SK-N-SH treated with all-trans-retinoic acid at 6 μM for 48 hours (cell line): ENCODE measurements at regions not wholly inside any gene's neighbourhood (a gene's known extent, or its start where the extent isn't known, plus 50 kb on each side); places are given as distances from the start of the nearest gene placed in this dataset.

Experiments
- ATAC-seq: fragments of 200-7000 bp; cut with Tn5 transposase; 3 replicates; pipeline ENCODE4 v1.9.1; 2020; ENCODE audit warnings: mild to moderate bottlenecking, moderate library complexity
- ARNTL ChIP-seq: fragments of 450-650 bp; formaldehyde crosslinking; IDR thresholded peaks from 2 replicates; pipeline ENCODE4 v1.5.0; 2020; ENCODE audit warnings: low read depth, mild to moderate bottlenecking, moderate library complexity, borderline replicate concordance
- BACH2 ChIP-seq: fragments of 250-450 bp; sonication (Bioruptor Pico); IDR thresholded peaks from 2 replicates; pipeline ENCODE4 v1.9.0; 2021; ENCODE audit warnings: mild to moderate bottlenecking, borderline replicate concordance
- CSDC2 ChIP-seq: fragments of 250-450 bp; sonication (Bioruptor Pico); IDR thresholded peaks from 2 replicates; pipeline ENCODE4 v1.5.0; 2020; ENCODE audit warnings: mild to moderate bottlenecking, moderate library complexity
- ESRRG ChIP-seq: fragments of 250-450 bp; sonication (Bioruptor Pico); IDR thresholded peaks from 2 replicates; pipeline ENCODE4 v1.6.1; 2021; ENCODE audit warnings: mild to moderate bottlenecking
- GLIS3 ChIP-seq: fragments of 250-450 bp; sonication (Bioruptor Pico); IDR thresholded peaks from 2 replicates; pipeline ENCODE4 v1.5.0; 2020; ENCODE audit warnings: mild to moderate bottlenecking, moderate library complexity
- ISL1 ChIP-seq: fragments of 250-450 bp; sonication (Bioruptor Pico); IDR thresholded peaks from 2 replicates; pipeline ENCODE4 v2.1.2; 2022; ENCODE audit warnings: mild to moderate bottlenecking, moderate library complexity
- OSR1 ChIP-seq: fragments of 250-450 bp; sonication (Bioruptor Pico); IDR thresholded peaks from 2 replicates; pipeline ENCODE4 v1.8.0; 2022; ENCODE audit warnings: moderate library complexity, mild to moderate bottlenecking, inconsistent platforms
- PPARA ChIP-seq: fragments of 250-450 bp; sonication (Bioruptor Pico); IDR thresholded peaks from 2 replicates; pipeline ENCODE4 v1.5.0; 2020; ENCODE audit warnings: mild to moderate bottlenecking, borderline replicate concordance
- RARB ChIP-seq: fragments of 250-450 bp; sonication (Bioruptor Pico); IDR thresholded peaks from 2 replicates; pipeline ENCODE4 v1.8.0; 2021; ENCODE audit warnings: mild to moderate bottlenecking, moderate library complexity
- SNAI2 ChIP-seq: fragments of 250-450 bp; sonication (Bioruptor Pico); IDR thresholded peaks from 2 replicates; pipeline ENCODE4 v1.5.0; 2020; ENCODE audit warnings: mild to moderate bottlenecking, moderate library complexity
- TCF4 ChIP-seq: fragments of 250-450 bp; sonication (Bioruptor Pico); IDR thresholded peaks from 2 replicates; pipeline ENCODE4 v1.8.0; 2021; ENCODE audit warnings: mild to moderate bottlenecking, moderate library complexity, borderline replicate concordance
- ZC3H10 ChIP-seq: fragments of 250-450 bp; sonication (Bioruptor Pico); IDR thresholded peaks from 2 replicates; pipeline ENCODE4 v1.5.1; 2021; ENCODE audit warnings: mild to moderate bottlenecking, moderate library complexity
- ZFP3 ChIP-seq: fragments of 250-450 bp; sonication (Bioruptor Pico); IDR thresholded peaks from 2 replicates; pipeline ENCODE4 v1.5.0; 2020; ENCODE audit warnings: mild to moderate bottlenecking, moderate library complexity
- ZFP30 ChIP-seq: fragments of 450-650 bp; formaldehyde crosslinking; IDR thresholded peaks from 2 replicates; pipeline ENCODE4 v1.5.0; 2022; ENCODE audit warnings: mild to moderate bottlenecking, moderate library complexity
- ZNF565 ChIP-seq: fragments of 450-650 bp; formaldehyde crosslinking; conservative IDR thresholded peaks from 2 replicates; pipeline ENCODE4 v1.5.0; 2020; ENCODE audit warnings: low read depth, mild to moderate bottlenecking, moderate library complexity
- ZNF70 ChIP-seq: fragments of 450-650 bp; formaldehyde crosslinking; IDR thresholded peaks from 2 replicates; pipeline ENCODE4 v1.5.0; 2020; ENCODE audit warnings: mild to moderate bottlenecking, moderate library complexity
- ZNF8 ChIP-seq: fragments of 450-650 bp; formaldehyde crosslinking; IDR thresholded peaks from 2 replicates; pipeline ENCODE4 v1.5.0; 2020; ENCODE audit warnings: mild to moderate bottlenecking, moderate library complexity
- TF ChIP-seq, protein P1 (sequence below): fragments of 250-450 bp; sonication (Bioruptor Pico); IDR thresholded peaks from 2 replicates; pipeline ENCODE4 v1.5.1; 2020; ENCODE audit warnings: low read depth, mild to moderate bottlenecking, moderate library complexity
- TF ChIP-seq, protein P2 (sequence below): fragments of 250-450 bp; sonication (Bioruptor Pico); IDR thresholded peaks from 2 replicates; pipeline ENCODE4 v1.5.1; 2021; ENCODE audit warnings: mild to moderate bottlenecking, moderate library complexity
- TF ChIP-seq, protein P3 (sequence below): fragments of 250-450 bp; sonication (Bioruptor Pico); IDR thresholded peaks from 2 replicates; pipeline ENCODE4 v1.5.0; 2020; ENCODE audit warnings: mild to moderate bottlenecking, moderate library complexity
- TF ChIP-seq, protein P4 (sequence below): fragments of 250-450 bp; sonication (Bioruptor Pico); IDR thresholded peaks from 2 replicates; pipeline ENCODE4 v1.8.0; 2021; ENCODE audit warnings: low read depth, mild to moderate bottlenecking, moderate library complexity, borderline replicate concordance

DNA sequence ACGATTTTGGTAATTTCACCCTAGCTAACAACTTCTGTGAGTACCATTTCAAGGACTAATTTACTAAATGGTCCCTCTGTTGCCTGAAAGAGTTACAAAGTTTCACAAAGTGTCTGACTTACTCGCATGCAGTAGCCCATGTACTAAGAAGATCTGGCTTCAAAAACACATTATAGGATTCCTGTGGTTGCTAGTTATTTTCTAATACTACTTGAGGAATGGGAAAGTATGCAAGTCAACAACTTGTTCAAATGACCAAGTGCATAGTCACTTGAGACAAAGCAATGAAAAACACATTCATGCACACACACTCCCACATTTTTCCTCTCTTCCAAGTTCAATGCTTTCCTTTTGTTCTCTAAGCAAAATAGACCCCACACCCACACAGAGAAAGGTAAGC is 219.7 kb upstream of the TMPO start:
- TF ChIP-seq ESRRG (no peak), ISL1 (CRISPR knock-in tag) (no peak), PPARA (CRISPR knock-in tag) (no peak), ZNF8 (CRISPR knock-in tag) (no peak), GLIS3 (CRISPR knock-in tag) (no peak)
- no peak for ATAC-seq

DNA sequence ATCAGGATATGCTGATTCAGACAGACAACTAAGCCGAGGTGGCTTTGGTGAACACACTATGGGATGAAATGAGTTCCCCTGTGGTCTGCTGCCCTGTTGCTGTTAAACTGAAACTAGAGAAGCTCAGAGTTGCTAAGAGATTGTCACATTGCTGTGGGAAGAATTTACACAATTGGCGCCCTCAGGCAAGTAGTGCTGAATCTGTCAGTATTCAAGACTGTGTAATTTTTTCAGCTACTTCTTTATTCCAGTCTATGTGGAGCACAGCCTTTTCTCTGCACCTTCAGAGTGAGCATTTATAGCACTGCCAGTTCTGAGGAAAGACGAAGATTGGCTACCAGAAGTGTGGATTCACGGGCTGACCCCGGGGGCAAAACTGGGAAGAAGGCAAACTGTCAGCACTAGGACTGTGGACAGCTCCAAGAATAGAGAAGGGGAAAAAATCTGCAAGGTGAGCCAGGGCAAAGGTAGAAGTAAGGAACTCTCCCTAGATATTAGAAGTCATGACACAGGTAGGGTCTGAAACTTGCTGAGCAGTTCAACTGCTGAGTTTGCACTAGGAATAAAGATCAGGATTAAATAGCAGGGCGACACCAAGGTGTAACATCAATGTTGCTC is 218.8 kb upstream of the TMPO start:
- no peak for ATAC-seq
- no peak for TF ChIP-seq ARNTL (CRISPR knock-in tag)

DNA sequence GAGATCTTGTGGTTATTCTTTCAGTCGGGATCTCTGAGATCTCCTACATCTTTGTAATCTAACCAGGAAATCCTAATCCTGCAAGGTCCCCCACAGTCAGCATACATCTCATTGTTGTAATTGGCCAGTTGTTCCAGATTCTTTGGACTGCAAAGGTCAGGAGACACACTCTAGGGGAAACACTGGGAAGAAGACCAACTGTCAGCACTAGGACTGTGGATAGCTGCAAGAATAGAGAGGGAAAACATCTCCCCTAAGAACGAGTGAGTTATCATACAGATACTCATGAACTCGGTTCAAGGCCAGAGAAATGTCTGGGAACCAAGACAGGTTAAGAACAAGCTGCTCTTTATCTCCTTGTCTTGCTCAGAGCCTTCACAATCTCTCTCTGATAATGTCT is 217.9 kb upstream of the TMPO start:
- no peak for TF ChIP-seq ZFP30 (CRISPR knock-in tag)
- TF ChIP-seq ZNF70 (CRISPR knock-in tag) = no peak
- no peak for TF ChIP-seq ZC3H10 (CRISPR knock-in tag)
- TF ChIP-seq, protein P1, sequence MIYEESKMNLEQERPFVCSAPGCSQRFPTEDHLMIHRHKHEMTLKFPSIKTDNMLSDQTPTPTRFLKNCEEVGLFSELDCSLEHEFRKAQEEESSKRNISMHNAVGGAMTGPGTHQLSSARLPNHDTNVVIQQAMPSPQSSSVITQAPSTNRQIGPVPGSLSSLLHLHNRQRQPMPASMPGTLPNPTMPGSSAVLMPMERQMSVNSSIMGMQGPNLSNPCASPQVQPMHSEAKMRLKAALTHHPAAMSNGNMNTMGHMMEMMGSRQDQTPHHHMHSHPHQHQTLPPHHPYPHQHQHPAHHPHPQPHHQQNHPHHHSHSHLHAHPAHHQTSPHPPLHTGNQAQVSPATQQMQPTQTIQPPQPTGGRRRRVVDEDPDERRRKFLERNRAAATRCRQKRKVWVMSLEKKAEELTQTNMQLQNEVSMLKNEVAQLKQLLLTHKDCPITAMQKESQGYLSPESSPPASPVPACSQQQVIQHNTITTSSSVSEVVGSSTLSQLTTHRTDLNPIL (CRISPR knock-in tag) = no peak
- TF ChIP-seq ESRRG = no peak
- no peak for TF ChIP-seq ZNF8 (CRISPR knock-in tag)
- TF ChIP-seq ISL1 (CRISPR knock-in tag) = no peak
- TF ChIP-seq, protein P2, sequence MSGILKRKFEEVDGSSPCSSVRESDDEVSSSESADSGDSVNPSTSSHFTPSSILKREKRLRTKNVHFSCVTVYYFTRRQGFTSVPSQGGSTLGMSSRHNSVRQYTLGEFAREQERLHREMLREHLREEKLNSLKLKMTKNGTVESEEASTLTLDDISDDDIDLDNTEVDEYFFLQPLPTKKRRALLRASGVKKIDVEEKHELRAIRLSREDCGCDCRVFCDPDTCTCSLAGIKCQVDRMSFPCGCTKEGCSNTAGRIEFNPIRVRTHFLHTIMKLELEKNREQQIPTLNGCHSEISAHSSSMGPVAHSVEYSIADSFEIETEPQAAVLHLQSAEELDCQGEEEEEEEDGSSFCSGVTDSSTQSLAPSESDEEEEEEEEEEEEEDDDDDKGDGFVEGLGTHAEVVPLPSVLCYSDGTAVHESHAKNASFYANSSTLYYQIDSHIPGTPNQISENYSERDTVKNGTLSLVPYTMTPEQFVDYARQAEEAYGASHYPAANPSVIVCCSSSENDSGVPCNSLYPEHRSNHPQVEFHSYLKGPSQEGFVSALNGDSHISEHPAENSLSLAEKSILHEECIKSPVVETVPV (CRISPR knock-in tag) = no peak
- TF ChIP-seq BACH2 (CRISPR knock-in tag) = no peak
- ATAC-seq = no peak

DNA sequence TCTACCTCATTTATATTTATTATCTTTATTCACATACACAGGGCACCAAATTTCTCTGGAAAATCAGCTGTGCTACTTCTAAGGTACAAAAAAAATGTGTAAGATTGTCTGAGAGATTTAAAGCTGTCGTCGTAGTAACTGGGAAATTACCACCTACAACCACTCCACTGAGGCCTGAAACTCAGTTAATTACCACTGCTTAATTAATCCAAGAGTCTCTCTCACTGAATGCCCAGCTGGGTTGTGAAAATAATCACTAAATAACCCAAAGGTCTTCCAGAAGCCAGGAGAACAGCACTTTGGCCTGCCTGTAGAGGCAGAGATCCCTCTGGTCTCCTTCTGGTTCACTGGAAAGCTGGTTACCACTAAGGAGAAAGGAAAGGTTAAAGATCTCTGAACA is 207.2 kb upstream of the TMPO start:
- TF ChIP-seq PPARA (CRISPR knock-in tag) = no peak
- ATAC-seq = no peak

DNA sequence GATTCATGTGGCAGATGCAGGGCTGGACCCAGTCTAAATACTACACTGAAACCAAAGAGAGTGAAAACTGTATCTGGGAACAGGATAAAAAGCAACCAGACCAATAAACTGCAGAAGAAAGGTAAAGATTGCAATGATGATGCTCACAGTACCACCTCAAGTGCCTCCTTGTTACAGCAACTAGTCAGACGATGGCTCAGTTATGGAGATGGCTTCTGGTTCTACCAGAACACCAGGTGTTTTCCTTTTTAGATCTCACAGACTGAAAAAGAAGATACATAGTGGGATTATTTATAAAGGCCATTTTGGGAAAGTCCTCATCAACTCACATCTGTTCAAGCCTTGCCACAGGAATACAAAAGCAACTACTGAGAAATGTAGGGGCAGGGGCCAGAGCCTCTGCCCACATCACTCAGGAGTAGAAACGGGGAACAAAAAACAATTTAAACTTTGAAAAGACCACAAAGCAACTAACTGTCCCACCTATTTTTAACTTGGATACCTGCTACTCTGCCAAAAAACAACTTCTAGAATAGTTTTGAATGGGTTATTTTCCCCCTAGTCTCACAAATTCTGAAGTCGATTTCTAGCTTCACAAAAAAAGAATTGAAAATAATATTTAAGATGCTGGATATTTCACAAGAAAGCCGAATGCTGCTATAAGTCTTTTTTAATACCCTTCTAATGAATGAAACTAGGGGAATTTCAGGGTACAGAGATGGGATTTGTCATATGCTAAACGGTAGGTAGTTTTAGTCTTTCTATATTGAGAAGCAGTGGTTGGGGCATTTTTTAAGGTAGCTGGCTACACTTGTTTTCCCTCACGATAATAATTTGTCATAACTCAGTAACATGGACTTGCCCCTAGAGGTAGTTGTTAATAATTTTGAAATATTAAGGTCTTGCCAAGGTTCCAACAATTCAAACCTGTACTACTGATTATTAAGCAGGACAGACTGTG is 197.2 kb upstream of the TMPO start:
- ATAC-seq = no peak
- TF ChIP-seq ARNTL (CRISPR knock-in tag) = no peak
- TF ChIP-seq, protein P2 (CRISPR knock-in tag) = no peak
- no peak for TF ChIP-seq OSR1 (CRISPR knock-in tag)
- no peak for TF ChIP-seq ZNF70 (CRISPR knock-in tag)
- no peak for TF ChIP-seq TCF4 (CRISPR knock-in tag)
- TF ChIP-seq, protein P1 (CRISPR knock-in tag) = no peak
- no peak for TF ChIP-seq ZNF565 (CRISPR knock-in tag)
- TF ChIP-seq, protein P3, sequence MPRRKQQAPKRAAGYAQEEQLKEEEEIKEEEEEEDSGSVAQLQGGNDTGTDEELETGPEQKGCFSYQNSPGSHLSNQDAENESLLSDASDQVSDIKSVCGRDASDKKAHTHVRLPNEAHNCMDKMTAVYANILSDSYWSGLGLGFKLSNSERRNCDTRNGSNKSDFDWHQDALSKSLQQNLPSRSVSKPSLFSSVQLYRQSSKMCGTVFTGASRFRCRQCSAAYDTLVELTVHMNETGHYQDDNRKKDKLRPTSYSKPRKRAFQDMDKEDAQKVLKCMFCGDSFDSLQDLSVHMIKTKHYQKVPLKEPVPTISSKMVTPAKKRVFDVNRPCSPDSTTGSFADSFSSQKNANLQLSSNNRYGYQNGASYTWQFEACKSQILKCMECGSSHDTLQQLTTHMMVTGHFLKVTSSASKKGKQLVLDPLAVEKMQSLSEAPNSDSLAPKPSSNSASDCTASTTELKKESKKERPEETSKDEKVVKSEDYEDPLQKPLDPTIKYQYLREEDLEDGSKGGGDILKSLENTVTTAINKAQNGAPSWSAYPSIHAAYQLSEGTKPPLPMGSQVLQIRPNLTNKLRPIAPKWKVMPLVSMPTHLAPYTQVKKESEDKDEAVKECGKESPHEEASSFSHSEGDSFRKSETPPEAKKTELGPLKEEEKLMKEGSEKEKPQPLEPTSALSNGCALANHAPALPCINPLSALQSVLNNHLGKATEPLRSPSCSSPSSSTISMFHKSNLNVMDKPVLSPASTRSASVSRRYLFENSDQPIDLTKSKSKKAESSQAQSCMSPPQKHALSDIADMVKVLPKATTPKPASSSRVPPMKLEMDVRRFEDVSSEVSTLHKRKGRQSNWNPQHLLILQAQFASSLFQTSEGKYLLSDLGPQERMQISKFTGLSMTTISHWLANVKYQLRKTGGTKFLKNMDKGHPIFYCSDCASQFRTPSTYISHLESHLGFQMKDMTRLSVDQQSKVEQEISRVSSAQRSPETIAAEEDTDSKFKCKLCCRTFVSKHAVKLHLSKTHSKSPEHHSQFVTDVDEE (CRISPR knock-in tag) = no peak
- TF ChIP-seq SNAI2 (CRISPR knock-in tag) = no peak
- TF ChIP-seq, protein P4, sequence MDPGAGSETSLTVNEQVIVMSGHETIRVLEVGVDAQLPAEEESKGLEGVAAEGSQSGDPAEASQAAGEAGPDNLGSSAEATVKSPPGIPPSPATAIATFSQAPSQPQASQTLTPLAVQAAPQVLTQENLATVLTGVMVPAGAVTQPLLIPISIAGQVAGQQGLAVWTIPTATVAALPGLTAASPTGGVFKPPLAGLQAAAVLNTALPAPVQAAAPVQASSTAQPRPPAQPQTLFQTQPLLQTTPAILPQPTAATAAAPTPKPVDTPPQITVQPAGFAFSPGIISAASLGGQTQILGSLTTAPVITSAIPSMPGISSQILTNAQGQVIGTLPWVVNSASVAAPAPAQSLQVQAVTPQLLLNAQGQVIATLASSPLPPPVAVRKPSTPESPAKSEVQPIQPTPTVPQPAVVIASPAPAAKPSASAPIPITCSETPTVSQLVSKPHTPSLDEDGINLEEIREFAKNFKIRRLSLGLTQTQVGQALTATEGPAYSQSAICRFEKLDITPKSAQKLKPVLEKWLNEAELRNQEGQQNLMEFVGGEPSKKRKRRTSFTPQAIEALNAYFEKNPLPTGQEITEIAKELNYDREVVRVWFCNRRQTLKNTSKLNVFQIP (CRISPR knock-in tag) = no peak
- no peak for TF ChIP-seq GLIS3 (CRISPR knock-in tag)
- TF ChIP-seq ZC3H10 (CRISPR knock-in tag) = no peak
- no peak for TF ChIP-seq ZFP30 (CRISPR knock-in tag)
- no peak for TF ChIP-seq BACH2 (CRISPR knock-in tag)
- no peak for TF ChIP-seq ZNF8 (CRISPR knock-in tag)
- TF ChIP-seq CSDC2 = no peak
- no peak for TF ChIP-seq ZFP3 (CRISPR knock-in tag)
- TF ChIP-seq PPARA (CRISPR knock-in tag) = no peak
- TF ChIP-seq ESRRG = no peak
- TF ChIP-seq RARB = no peak
- TF ChIP-seq, all 23 proteins: peak for 0
